Loucy (cell line): ENCODE measurements at regions not wholly inside any gene's neighbourhood (a gene's known extent, or its start where the extent isn't known, plus 50 kb on each side); places are given as distances from the start of the nearest gene placed in this dataset.

Experiments used
- EZH2phosphoT487 ChIP-seq: fragments of 200-600 bp; IDR thresholded peaks from 2 replicates; pipeline ENCODE4 v1.6.1; 2018; ENCODE audit warnings: antibody characterized with exemption, mild to moderate bottlenecking, moderate library complexity, borderline replicate concordance
- TF ChIP-seq, protein P1 (sequence below): fragments of 200-600 bp; sonication (generic); conservative IDR thresholded peaks from 2 replicates; pipeline ENCODE4 v1.5.1; 2014; ENCODE audit warnings: mild to moderate bottlenecking, antibody characterized with exemption, low read length

DNA sequence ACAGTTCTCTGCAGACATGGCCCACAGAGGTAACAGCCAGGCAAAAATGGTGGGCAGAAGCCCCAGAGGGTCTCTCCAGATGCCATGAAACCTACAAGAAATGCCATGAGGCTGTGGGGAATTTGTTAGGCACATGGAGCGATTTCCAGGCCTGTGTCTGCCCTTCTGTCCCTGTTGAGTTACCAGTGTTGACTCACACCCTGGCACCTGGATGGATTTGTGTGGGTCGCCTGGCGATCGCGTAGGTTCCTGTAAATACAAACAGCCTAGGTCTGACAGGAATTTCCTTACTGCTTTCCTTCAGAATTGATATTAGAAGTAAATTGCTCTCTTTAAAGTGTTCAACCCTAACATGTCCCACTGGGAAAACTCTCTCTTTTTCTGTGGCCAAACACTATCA lies 164.9 kb upstream of the EEPD1 start:
- TF ChIP-seq, protein P1, sequence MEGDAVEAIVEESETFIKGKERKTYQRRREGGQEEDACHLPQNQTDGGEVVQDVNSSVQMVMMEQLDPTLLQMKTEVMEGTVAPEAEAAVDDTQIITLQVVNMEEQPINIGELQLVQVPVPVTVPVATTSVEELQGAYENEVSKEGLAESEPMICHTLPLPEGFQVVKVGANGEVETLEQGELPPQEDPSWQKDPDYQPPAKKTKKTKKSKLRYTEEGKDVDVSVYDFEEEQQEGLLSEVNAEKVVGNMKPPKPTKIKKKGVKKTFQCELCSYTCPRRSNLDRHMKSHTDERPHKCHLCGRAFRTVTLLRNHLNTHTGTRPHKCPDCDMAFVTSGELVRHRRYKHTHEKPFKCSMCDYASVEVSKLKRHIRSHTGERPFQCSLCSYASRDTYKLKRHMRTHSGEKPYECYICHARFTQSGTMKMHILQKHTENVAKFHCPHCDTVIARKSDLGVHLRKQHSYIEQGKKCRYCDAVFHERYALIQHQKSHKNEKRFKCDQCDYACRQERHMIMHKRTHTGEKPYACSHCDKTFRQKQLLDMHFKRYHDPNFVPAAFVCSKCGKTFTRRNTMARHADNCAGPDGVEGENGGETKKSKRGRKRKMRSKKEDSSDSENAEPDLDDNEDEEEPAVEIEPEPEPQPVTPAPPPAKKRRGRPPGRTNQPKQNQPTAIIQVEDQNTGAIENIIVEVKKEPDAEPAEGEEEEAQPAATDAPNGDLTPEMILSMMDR = no peak
- no peak for TF ChIP-seq EZH2phosphoT487
